HG02588 (cell line): ENCODE measurements at regions not wholly inside any gene's neighbourhood (a gene's known extent, or its start where the extent isn't known, plus 50 kb on each side); places are given as distances from the start of the nearest gene placed in this dataset.
A peak's percentile ranks its signal among the peaks of the same experiment; 100 is the strongest.

Source experiments
- ATAC-seq: cut with Tn5 transposase; IDR thresholded peaks from one replicate; pipeline ENCODE4 v1.9.1; 2021; ENCODE audit warnings: mild to moderate bottlenecking, moderate library complexity; ENCODE audit not compliant: unreplicated experiment

GRCh38 chr3:99240700-99241099, 339.2 kb upstream of the DCBLD2 start:
- ATAC-seq, result no peak

GRCh38 chr3:99236576-99236975, 335.1 kb upstream of the DCBLD2 start:
- no peak for ATAC-seq

- ATAC-seq, result no peak
Observed at GRCh38 chr3:99232696-99233095, 331.2 kb upstream of the DCBLD2 start.

- ATAC-seq, result no peak
Observed at GRCh38 chr3:99218468-99218867, 317.0 kb upstream of the DCBLD2 start.

GRCh38 chr3:99212969-99213368, 311.5 kb upstream of the DCBLD2 start:
- ATAC-seq, result no peak

GRCh38 chr3:99211309-99211708, 309.8 kb upstream of the DCBLD2 start:
- ATAC-seq, result no peak

- no peak for ATAC-seq
Observed at GRCh38 chr3:99199021-99199420, 297.5 kb upstream of the DCBLD2 start.

GRCh38 chr3:99191186-99191585, 289.7 kb upstream of the DCBLD2 start:
- ATAC-seq, result no peak

GRCh38 chr3:99188936-99189335, 287.4 kb upstream of the DCBLD2 start:
- no peak for ATAC-seq

- no peak for ATAC-seq
Observed at GRCh38 chr3:99186016-99186415, 284.5 kb upstream of the DCBLD2 start.

GRCh38 chr3:99176169-99176964, 274.9 kb upstream of the DCBLD2 start:
- ATAC-seq, result no peak

GRCh38 chr3:99175276-99175812, 273.8 kb upstream of the DCBLD2 start:
- ATAC-seq, result no peak

GRCh38 chr3:99172736-99173657, 271.5 kb upstream of the DCBLD2 start:
- ATAC-seq, result peak; percentile 69

- ATAC-seq, result no peak
Observed at GRCh38 chr3:99171800-99172199, 270.3 kb upstream of the DCBLD2 start.

GRCh38 chr3:99170867-99171517, 269.5 kb upstream of the DCBLD2 start:
- ATAC-seq, result no peak

- ATAC-seq, result no peak
Observed at GRCh38 chr3:99167071-99167470, 265.6 kb upstream of the DCBLD2 start.

- no peak for ATAC-seq
Observed at GRCh38 chr3:99163314-99163713, 261.8 kb upstream of the DCBLD2 start.

GRCh38 chr3:99159220-99159762, 257.8 kb upstream of the DCBLD2 start:
- no peak for ATAC-seq

GRCh38 chr3:99145031-99145430, 243.5 kb upstream of the DCBLD2 start:
- no peak for ATAC-seq

- no peak for ATAC-seq
Observed at GRCh38 chr3:99143493-99143892, 242.0 kb upstream of the DCBLD2 start.

GRCh38 chr3:99134986-99135385, 233.5 kb upstream of the DCBLD2 start:
- no peak for ATAC-seq
